GM13976 (cell line): ENCODE measurements at regions not wholly inside any gene's neighbourhood (a gene's known extent, or its start where the extent isn't known, plus 50 kb on each side); places are given as distances from the start of the nearest gene placed in this dataset.

ENCODE experiments used
- DNase-seq: peaks from one replicate; pipeline ENCODE4 v3.0.0; 2012; ENCODE audit warnings: low spot score
- in situ Hi-C: fragments of 300-500 bp; cut with MboI; formaldehyde crosslinking; loops from one replicate; pipeline ENCODE4 v1.12.0; 2022; ENCODE audit warnings: low sequenced_read_pairs, mixed read lengths, inconsistent platforms; ENCODE audit not compliant: unreplicated experiment
- TF ChIP-seq, protein P1 (sequence below): IDR thresholded peaks from 2 replicates; pipeline ENCODE4 v1.5.1; 2012; ENCODE audit warnings: borderline replicate concordance, mild to moderate bottlenecking; ENCODE audit not compliant: insufficient read depth; ENCODE audit errors: extremely low read depth, missing control alignments, control extremely low read depth

DNA sequence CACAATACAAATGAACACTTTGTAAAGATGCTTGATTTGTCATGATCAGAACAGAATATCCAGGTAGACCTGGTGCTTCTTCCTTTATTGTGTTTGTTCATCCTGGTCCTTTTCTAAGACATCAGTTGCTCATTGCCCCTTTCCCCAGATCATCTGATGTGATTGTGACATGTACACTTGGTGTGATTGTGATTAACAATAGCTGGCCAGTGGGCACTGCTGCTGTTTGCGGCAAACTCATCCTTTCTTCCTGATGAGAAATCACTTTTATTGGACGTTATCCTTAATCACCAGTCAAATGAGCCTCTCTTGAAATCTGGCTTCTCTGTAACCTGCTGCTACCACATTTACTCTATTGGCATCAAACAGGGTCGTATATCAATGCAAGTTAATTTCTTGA, 135.1 kb downstream of the PCDH7 start:
- in situ Hi-C loops: no loop called here
- TF ChIP-seq, protein P1, sequence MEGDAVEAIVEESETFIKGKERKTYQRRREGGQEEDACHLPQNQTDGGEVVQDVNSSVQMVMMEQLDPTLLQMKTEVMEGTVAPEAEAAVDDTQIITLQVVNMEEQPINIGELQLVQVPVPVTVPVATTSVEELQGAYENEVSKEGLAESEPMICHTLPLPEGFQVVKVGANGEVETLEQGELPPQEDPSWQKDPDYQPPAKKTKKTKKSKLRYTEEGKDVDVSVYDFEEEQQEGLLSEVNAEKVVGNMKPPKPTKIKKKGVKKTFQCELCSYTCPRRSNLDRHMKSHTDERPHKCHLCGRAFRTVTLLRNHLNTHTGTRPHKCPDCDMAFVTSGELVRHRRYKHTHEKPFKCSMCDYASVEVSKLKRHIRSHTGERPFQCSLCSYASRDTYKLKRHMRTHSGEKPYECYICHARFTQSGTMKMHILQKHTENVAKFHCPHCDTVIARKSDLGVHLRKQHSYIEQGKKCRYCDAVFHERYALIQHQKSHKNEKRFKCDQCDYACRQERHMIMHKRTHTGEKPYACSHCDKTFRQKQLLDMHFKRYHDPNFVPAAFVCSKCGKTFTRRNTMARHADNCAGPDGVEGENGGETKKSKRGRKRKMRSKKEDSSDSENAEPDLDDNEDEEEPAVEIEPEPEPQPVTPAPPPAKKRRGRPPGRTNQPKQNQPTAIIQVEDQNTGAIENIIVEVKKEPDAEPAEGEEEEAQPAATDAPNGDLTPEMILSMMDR: no peak
- DNase-seq: no peak

DNA sequence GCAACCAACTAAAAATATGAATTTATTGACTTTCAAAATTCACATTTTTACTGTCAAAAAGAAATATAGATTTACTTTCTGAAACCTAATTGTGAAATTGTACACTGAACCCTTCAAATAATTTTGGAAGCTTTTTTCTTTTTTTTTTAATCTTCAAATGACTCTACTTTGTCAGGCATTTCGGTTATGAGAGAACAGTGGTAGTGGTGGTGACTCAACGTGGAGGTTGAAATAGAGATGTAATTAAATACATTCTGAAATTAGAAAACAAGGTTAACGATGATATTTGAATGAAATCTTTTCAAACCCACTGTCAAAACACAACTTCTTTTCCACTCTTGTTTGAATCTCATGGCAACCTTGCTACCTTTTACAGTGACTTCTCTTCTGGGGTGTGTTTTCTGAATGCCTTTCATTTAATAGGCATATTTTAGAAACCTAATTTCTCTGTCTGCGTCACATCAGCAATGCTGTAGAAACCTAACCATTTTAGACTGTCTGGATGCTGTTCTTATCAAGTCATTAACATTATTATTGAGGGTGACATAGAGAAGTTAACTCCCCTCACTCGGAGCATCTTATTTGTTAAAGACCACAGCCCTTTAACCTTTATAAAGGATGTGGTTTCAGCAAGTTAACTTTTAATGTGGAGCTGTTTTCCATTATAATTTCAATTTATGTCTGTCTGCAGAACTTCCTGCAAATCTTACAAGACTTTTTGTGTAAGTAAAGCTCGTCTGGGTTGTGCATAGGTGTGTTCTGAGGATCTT, 136.8 kb downstream of the PCDH7 start:
- TF ChIP-seq, protein P1: no peak
- in situ Hi-C loops: no loop called here
- DNase-seq: no peak

DNA sequence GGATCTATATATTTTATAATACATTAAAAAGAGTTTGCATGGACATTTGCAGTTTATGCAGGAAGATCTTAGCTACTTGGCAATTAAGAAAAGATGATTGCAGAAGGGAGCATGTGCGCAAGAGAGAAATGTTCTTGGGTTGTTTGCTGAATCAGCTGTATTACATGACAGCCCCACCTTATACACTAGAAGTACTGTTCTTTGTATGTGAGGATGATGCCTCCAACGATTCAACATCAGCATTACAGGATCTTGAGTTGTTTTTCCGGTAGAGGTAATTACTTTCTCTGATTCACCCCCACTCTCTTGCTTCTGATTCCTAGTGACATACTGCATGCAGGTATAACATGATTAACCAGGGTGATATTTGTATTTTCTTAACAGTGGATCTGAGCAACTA, 140.8 kb downstream of the PCDH7 start:
- TF ChIP-seq, protein P1: no peak
- no peak for DNase-seq
- in situ Hi-C loops: no loop called here

DNA sequence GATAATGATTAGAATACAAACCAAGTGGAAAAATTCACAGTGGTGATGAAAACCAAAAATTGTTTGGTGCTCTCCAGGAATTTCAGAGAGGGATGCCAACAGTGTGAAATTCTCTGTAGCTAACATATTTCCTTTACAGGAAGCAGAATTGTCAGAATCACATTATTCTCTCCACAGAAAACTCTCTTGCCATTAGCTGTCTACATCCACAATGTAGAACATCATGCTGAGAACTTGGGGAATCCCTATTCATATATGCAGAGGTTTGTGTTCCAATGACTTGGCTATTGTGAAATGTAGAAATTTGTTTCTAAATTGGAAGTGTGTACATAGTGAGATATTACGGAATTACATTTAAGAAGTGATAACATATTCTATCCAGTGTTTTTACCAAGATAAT, 142.0 kb downstream of the PCDH7 start:
- TF ChIP-seq, protein P1: no peak
- in situ Hi-C loops: no loop called here
- DNase-seq: no peak

DNA sequence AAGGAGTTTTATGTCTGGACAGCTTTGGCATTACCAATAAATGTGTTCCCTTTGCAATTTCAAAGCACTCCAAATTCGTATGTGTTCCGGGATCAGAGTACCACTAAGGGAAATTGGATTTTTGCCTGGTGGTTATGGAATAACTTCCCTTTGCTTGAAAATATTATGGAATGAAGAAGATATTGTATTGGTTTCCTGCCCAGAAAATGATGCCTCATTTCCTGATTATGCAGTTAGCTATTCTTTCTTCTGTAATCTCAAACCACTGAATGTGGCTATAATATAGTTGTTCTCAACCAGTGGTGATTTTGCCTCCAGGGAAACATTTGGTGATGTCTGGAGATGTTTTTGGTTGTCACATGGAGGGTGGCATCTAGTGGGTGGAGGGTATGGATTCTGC, 142.9 kb downstream of the PCDH7 start:
- TF ChIP-seq, protein P1: no peak
- DNase-seq: no peak
- in situ Hi-C loops: no loop called here

DNA sequence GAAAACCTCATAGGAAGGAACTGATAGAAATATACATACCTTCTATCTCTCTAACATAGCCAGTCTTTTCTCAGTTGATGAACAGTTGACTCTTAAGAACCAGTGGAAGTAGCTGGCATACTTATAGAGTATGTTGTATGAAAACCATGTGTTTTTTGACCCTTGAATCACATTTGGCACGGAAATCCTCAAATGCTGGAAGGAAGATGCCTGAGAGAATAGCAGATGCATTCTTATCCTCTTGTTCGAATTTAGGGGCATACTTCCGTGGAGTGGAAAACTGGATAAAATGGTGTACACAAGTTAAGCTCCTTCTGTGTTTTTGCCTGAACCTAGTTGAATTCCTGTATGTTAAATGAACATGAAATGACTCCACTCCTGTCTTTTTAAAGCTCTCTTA, 145.5 kb downstream of the PCDH7 start:
- TF ChIP-seq, protein P1: no peak
- DNase-seq: no peak
- in situ Hi-C loops: no loop called here

DNA sequence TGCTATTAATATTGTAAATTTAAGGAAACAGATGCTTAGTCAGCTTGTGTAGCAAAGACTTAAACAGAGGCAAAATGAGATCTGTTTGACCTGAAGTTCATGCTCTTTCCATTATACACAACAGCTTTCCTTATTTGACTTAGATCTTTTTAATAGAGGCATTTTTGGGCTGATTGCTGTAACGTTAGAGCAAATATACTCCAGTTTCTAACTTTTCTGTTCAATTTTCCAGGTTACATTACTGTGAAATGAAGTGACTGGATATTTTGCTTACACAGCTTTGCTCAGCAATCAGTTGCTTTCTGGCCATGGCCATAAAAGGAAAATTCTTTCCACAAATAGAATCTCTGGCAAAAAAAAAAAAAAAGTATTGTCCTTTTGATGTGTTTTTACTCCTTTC, 146.2 kb downstream of the PCDH7 start:
- in situ Hi-C loops: no loop called here
- TF ChIP-seq, protein P1: no peak
- no peak for DNase-seq
